Mucosa of gallbladder (tissue), 1 donor: ENCODE measurements at regions not wholly inside any gene's neighbourhood (a gene's known extent, or its start where the extent isn't known, plus 50 kb on each side); places are given as distances from the start of the nearest gene placed in this dataset.

Experiments used
- DNase-seq: peaks from one replicate; pipeline ENCODE4 v3.0.0-alpha.2; 2020; ENCODE audit warnings: low spot score
- donor health status: DM: no; HTN: no; CAD: no.

DNA sequence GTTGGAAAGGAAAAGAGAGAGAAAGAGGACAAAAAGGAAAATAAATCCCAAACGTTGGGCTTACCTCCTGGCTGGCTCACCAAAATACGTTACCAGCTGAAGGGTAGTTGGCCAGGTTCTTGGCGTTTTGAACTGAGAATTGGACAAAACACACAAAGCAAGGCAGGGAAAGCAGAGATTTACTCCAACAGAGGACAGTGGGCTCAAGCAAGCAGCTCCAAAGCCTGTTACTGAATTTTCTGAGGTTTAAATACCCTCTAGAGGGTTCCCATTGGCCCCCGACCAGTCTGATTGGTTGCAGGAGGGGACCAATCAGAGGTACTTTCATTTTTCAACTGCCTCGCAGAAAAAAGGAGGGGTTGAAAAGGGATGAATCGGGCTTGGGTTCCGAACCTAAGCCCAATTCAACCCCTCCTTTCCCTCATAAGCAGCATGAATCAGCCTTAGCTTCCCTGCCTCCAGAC, 55.6 kb upstream of the ALOX12 start:
- DNase-seq = no peak

DNA sequence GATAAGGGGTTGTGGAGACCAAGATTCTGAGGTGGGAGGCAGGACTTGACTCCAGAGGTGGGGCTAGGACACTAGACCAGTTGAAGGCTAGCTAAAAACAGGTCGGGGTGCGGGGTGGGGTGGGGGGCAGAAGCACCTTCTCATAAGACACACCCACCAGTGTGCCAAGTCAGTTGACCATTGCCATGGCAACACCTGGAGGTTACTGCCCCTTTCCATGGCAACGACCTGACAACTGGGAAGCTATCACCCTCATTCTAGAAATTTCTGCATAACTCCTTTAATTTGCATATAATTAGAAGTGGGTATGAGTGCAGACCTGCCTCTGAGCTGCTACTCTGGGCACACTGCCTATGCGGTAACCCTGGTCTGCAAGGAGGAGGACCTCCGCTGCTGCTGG, 53.9 kb upstream of the ALOX12 start:
- no peak for DNase-seq

DNA sequence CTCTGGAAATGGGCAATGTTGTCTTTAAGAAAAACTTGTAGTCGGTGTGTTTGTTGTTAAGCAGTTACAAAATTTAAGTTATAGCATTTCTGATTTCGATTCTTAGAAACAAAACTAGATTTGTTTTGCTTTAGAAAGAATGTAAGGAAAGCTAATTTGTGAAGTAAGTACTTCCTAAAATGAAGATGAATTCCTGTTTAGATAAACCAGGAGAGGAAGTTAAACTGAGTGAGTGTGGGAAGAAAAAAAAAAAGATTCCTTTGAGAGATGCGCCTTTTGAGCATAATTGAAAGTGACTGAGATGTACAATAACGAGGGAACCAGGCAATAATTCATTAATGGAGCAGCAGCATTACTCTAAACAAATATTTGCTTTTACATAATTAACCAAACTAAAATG, 52.4 kb upstream of the ALOX12 start:
- DNase-seq = no peak
